Neutrophil (primary cell): ENCODE measurements at regions not wholly inside any gene's neighbourhood (a gene's known extent, or its start where the extent isn't known, plus 50 kb on each side); places are given as distances from the start of the nearest gene placed in this dataset.

Source experiments
- H3K27ac ChIP-seq: fragments of 200-600 bp; sonication (generic); 2 replicates; pipeline ENCODE4 v1.5.1; 2016; ENCODE audit warnings: mild to moderate bottlenecking, moderate library complexity
- H3K27me3 ChIP-seq: fragments of 200-600 bp; sonication (generic); 2 replicates; pipeline ENCODE4 v1.6.0; 2016; ENCODE audit warnings: mild to moderate bottlenecking
- H3K36me3 ChIP-seq: fragments of 200-600 bp; sonication (generic); 2 replicates; pipeline ENCODE4 v1.5.1; 2017
- H3K4me1 ChIP-seq, 2 experiments: fragments of 200-600 bp in 1 of 2; sonication (generic) in 1 of 2; 1 replicate in 1 of 2; 2 replicates in 1 of 2; pipeline versions ENCODE4 v1.5.1 to v1.6.1; 2013 to 2016; ENCODE audit warnings: low read depth in 1 of 2, low read length in 1 of 2, mild to moderate bottlenecking in 1 of 2, moderate library complexity in 1 of 2; ENCODE audit not compliant: control insufficient read depth in 1 of 2, insufficient read depth in 1 of 2
- H3K4me3 ChIP-seq, 2 experiments: fragments of 200-600 bp in 1 of 2; sonication (generic) in 1 of 2; 1 replicate in 1 of 2; 2 replicates in 1 of 2; pipeline ENCODE4 v1.5.1; 2013 to 2016; ENCODE audit warnings: low read depth in 1 of 2, low read length in 1 of 2, mild to moderate bottlenecking in 1 of 2, moderate library complexity in 1 of 2
- H3K9me3 ChIP-seq: fragments of 200-600 bp; sonication (generic); 2 replicates; pipeline ENCODE4 v1.5.1; 2016
- CTCF ChIP-seq: fragments of 200-600 bp; sonication (generic); IDR thresholded peaks from 2 replicates; pipeline ENCODE4 v1.5.1; 2016; ENCODE audit warnings: antibody characterized with exemption

GRCh38 chr4:129345609-129346008 lies 249.7 kb downstream of the C4orf33 start:
- Histone ChIP-seq H3K36me3 (no peaks in the 10 kb centered on the region), H3K4me3 (no peak overlapping the region), H3K27me3 (peaks cover 8% of the 10 kb centered on the region), H3K4me1 (peaks cover 10 to 16% of the 10 kb centered on the region in 2 experiments), H3K9me3 (no peaks in the 10 kb centered on the region), H3K27ac (no peak overlapping the region)
- TF ChIP-seq CTCF, result no peak

GRCh38 chr4:129346036-129346435 lies 250.1 kb downstream of the C4orf33 start:
- H3K4me3 ChIP-seq, result no peak overlapping the region
- no peak for TF ChIP-seq CTCF
- H3K9me3 ChIP-seq, result no peaks in the 10 kb centered on the region
- H3K4me1 ChIP-seq, result peaks cover 10 to 16% of the 10 kb centered on the region in 2 experiments
- peaks cover 12% of the 10 kb centered on the region for H3K27me3 ChIP-seq
- no peak overlapping the region for H3K27ac ChIP-seq
- no peaks in the 10 kb centered on the region for H3K36me3 ChIP-seq

GRCh38 chr4:129346734-129347133 lies 250.8 kb downstream of the C4orf33 start:
- no peak for TF ChIP-seq CTCF
- H3K27me3 ChIP-seq, result peaks cover 19% of the 10 kb centered on the region
- H3K9me3 ChIP-seq, result no peaks in the 10 kb centered on the region
- peaks cover 10 to 16% of the 10 kb centered on the region in 2 experiments for H3K4me1 ChIP-seq
- no peaks in the 10 kb centered on the region for H3K36me3 ChIP-seq
- no peak overlapping the region for H3K27ac ChIP-seq
- H3K4me3 ChIP-seq, result no peak overlapping the region

- no peaks in the 10 kb centered on the region for H3K4me1 ChIP-seq
- H3K36me3 ChIP-seq, result no peaks in the 10 kb centered on the region
- H3K9me3 ChIP-seq, result no peaks in the 10 kb centered on the region
- TF ChIP-seq CTCF, result no peak
- no peak overlapping the region for H3K4me3 ChIP-seq
- H3K27ac ChIP-seq, result no peak overlapping the region
- peaks cover 41% of the 10 kb centered on the region for H3K27me3 ChIP-seq
These were observed 255.1 kb downstream of the C4orf33 start for GRCh38 chr4:129350834-129351721.

GRCh38 chr4:129352480-129352879 lies 256.5 kb downstream of the C4orf33 start:
- H3K4me3 ChIP-seq, result no peak overlapping the region
- H3K36me3 ChIP-seq, result no peaks in the 10 kb centered on the region
- no peaks in the 10 kb centered on the region for H3K4me1 ChIP-seq
- no peak overlapping the region for H3K27ac ChIP-seq
- TF ChIP-seq CTCF, result no peak
- H3K27me3 ChIP-seq, result peaks cover 41% of the 10 kb centered on the region
- H3K9me3 ChIP-seq, result no peaks in the 10 kb centered on the region
